NCI-H1694 (cell line): ENCODE measurements at regions not wholly inside any gene's neighbourhood (a gene's known extent, or its start where the extent isn't known, plus 50 kb on each side); places are given as distances from the start of the nearest gene placed in this dataset.
"Not testable (repeated sequence)": the region's sequence is repeated elsewhere in the genome, so short reads cannot be mapped to it uniquely, and the experiment has no call there.

Experiments used
- DNase-seq: peaks from one replicate; lab custom pipeline; 2025; lab: John Stamatoyannopoulos, UW

GRCh38 chr13:103639326-103639725 lies 573.1 kb upstream of the SLC10A2 start:
- DNase-seq, result no peak

DNA sequence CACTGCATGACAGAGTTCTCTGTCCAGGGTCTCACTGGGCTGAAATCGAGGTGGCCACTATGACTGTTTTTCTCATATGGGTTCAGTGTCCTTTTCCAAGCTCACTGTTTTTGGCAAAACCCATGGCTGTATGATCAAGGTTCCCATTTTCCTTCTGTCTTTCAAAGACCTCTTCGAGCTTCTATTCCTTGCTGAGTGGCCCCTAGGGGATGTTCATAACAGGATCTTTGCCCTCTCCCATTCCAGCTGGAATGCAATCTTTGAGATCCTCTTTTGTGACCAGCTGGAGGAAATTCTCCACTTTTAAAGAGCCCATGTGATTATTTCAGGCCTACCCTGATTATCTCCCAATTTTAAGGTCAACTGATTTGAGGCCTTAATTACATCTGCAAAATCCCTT lies 572.5 kb upstream of the SLC10A2 start:
- DNase-seq, result no peak

- DNase-seq, result no peak
These were observed 567.8 kb upstream of the SLC10A2 start for GRCh38 chr13:103634066-103634465.

DNA sequence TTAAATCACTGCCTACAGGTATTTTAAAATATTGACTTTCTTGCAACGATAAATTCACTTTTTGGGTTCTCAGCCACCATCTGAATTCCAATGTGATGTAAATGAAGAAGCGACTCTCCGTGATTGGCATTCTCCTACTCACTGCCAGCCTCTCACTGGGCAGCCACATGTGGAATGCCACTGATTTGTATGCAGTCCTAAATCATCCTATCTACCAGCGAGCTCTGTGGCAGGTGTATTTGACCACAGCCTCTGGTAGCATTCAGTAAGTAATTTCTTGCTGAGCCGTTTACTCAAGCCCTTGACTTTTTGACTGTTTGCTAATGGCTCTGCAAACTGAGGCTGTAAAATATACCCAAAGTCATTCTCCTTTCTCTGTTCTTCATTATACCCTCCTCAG lies 559.0 kb upstream of the SLC10A2 start:
- no peak for DNase-seq

DNA sequence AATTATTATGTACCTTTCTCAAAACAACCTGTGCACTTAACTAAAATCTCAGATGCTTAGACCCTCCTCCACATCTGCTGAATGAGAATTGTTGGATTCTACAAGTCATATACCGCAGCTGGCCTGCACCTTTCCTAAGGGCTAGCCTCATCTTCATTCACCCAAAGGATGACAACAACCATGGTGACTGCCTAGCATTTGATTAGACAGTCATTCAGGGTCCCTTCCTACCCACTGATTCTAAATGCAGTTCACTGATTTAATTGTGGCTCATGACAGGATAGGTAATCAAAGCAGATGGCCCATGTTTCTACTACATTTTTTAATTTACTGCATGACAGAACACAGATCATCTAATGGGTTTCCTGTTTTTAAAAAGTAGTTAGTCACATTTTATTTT lies 551.9 kb upstream of the SLC10A2 start:
- peak; percentile 52 for DNase-seq

- DNase-seq, result no peak
These were observed 549.6 kb upstream of the SLC10A2 start for GRCh38 chr13:103615771-103616170.

GRCh38 chr13:103614761-103615160 lies 548.5 kb upstream of the SLC10A2 start:
- DNase-seq, result no peak

DNA sequence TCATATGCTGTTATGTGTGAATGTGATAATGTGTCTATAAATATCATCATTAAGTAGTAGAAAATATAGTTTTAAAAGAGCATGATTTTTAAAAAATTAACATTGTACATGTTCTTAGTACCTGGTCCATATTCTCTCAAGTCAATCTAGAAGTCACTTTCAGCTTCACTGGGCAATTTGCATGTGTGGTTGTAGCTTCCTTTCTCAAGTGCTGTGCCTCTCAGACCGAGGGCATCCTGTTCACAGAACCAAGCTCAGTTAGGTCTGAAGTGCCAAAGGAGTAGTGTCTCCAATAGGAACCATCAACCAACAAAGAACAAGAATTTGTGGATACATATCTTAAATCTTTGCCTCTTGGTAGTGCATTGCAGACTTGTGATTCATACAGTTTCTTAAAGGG lies 541.8 kb upstream of the SLC10A2 start:
- DNase-seq, result no peak

- no peak for DNase-seq
These were observed 539.5 kb upstream of the SLC10A2 start for GRCh38 chr13:103605546-103606326.

DNA sequence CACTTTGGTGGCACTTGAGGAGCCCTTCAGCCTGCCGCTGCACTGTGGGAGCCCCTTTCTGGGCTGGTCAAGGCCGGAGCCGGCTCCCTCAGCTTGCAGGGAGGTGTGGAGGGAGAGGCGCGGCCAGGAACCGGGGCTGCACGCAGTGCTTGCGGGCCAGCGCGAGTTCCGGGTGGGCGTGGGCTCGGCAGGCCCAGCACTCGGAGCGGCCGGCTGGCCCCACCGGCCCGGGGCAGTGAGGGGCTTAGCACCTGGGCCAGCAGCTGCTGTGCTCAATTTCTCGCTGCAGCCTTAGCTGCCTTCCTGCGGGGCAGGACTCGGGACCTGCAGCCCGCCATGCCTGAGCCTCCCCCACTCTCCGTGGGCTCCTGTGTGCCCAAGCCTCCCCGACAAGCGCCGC lies 533.7 kb upstream of the SLC10A2 start:
- not testable (repeated sequence) for DNase-seq

- DNase-seq, result no peak
These were observed 532.5 kb upstream of the SLC10A2 start for GRCh38 chr13:103598671-103599070.

- no peak for DNase-seq
These were observed 507.2 kb upstream of the SLC10A2 start for GRCh38 chr13:103573446-103573845.

GRCh38 chr13:103568314-103568713 lies 502.1 kb upstream of the SLC10A2 start:
- no peak for DNase-seq

- DNase-seq, result no peak
These were observed 491.7 kb upstream of the SLC10A2 start for GRCh38 chr13:103557878-103558277.

GRCh38 chr13:103556681-103557080 lies 490.5 kb upstream of the SLC10A2 start:
- DNase-seq, result no peak

DNA sequence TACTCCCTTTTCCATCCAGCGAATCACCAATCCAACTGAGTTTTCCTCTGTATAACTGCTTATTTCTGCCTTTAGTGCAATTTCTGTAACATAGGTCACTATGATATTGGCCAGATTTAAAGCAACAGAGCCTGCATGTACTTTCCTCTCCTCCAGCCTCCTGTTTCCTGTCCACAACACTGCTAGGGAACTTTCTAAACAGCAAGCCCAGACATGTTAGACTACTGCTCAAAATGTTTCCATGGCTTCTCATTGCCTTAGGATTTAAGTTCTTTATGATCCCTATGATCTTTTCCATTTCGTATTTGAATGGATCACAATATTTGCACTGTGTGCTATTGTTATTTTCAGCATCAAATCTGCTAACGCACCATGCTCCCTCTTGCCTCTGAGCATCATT lies 481.7 kb upstream of the SLC10A2 start:
- no peak for DNase-seq

- DNase-seq, result no peak
These were observed 480.1 kb upstream of the SLC10A2 start for GRCh38 chr13:103546271-103546670.

GRCh38 chr13:103542648-103543047 lies 476.4 kb upstream of the SLC10A2 start:
- no peak for DNase-seq

GRCh38 chr13:103540382-103540765 lies 474.2 kb upstream of the SLC10A2 start:
- DNase-seq, result no peak

DNA sequence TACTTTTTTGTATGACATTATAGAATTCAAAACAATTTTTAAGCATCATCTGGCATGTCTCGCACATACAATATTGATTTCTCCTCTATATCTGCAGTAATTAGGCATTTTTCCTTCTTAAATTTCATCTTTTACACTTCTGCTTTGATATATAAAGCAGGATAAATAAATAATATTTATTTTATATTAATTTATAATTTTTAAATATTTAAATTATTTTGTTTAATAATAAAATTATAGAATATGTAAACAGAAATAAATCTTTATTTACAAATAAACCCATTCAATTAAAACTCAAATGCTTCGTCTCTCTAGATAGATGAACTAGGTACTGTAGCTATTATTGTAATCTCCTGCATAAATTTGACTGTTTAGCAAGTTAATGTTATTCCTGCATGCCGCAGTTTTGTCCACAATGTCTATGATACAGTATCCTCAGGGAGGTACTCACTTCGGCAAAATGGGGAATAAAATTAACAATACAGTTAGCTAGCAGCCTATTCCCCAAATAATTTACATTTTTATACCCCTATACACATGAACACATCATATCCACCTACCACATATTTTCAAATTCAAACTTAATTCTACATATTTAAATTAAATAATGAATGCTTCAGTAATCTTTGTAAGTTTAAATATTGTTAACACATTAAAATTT lies 473.6 kb upstream of the SLC10A2 start:
- DNase-seq, result no peak

GRCh38 chr13:103539265-103539664 lies 473.0 kb upstream of the SLC10A2 start:
- peak; percentile 56 for DNase-seq

- no peak for DNase-seq
These were observed 471.4 kb upstream of the SLC10A2 start for GRCh38 chr13:103537616-103538015.

- no peak for DNase-seq
These were observed 465.1 kb upstream of the SLC10A2 start for GRCh38 chr13:103531278-103531677.

DNA sequence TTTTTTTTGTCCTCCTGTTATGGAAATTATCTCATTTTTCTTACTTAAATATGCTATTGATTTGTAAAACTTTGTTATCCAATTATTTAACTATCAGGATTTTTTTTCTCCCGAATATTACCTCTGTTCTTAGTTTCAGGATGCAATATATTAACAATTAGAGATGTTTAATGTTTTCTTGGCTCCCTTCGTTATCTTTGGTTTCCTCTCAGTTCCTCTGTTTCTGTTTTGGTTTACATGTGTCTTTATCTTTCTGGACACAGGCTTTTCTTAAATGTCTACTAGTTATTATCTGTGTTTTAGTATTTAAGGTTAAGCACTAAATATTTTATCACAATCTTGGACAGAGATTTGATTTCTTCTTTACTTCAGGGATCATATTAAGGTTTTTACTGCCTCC lies 462.2 kb upstream of the SLC10A2 start:
- no peak for DNase-seq
